Fibroblast of peridontal ligament (primary cell): ENCODE measurements at regions not wholly inside any gene's neighbourhood (a gene's known extent, or its start where the extent isn't known, plus 50 kb on each side); places are given as distances from the start of the nearest gene placed in this dataset.
A peak's percentile ranks its signal among the peaks of the same experiment; 100 is the strongest.
"Not testable (repeated sequence)": the region's sequence is repeated elsewhere in the genome, so short reads cannot be mapped to it uniquely, and the experiment has no call there.

Source experiments
- DNase-seq: peaks from one replicate; pipeline ENCODE4 v3.0.0-alpha.2; 2010; ENCODE audit errors: extremely low read depth

DNA sequence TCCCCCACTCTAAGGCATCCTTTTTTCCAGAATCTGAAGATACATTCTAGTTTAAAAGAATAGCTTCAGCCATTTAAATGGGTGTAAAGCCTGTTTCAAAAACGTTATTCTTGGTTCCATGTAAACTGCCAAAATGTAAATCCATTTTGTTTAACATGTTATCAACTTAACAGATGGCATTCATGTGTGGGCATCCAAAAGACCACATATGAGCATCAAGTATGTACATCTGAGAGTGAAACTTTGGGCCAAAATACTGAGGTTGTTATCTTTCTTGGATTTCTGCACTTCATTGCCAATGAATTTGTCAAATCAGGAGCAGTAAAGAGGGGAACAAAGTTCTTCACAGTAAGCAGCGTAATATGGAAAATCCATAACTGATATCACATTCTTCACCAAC, 395.4 kb downstream of the ZNF804A start:
- no peak for DNase-seq

DNA sequence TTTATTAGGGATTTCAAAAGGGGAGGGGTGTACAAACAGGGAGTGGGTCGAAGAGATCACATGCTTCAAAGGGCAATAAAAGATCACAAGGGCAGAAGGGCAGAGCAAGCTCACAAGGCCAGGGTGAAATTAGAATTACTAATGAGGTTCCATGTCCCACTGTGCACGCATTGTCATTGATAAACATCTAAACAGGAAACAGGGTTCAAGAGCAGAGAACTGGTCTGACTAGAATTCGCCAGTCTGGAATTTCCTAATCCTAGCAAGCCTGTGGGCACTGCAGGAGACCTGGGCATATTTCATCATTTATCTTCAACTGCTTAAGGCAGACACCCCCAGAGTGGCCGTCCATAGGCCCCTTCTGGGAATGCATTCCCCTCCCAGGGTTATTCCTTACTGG, 408.2 kb downstream of the ZNF804A start:
- DNase-seq = no peak

DNA sequence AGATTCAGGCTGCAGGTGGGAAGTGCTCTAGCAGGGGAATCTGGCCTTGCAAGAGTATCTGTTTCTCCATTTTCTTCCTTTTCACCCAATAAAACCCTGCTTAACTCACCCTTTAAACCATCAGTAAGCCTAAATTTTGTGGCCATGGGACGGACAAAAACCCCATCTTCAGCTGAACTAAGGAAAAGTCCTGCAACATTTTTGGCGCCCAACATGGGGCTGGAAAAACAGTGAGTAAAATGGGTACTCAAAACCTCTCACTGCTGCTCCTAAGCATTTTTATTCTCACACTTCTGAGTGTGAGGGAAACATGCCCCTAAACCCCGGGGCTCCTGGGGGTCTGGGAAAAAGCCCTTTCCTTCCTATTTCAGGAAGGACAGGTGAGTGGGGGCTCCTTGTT, 414.3 kb downstream of the ZNF804A start:
- DNase-seq = peak; percentile 2

DNA sequence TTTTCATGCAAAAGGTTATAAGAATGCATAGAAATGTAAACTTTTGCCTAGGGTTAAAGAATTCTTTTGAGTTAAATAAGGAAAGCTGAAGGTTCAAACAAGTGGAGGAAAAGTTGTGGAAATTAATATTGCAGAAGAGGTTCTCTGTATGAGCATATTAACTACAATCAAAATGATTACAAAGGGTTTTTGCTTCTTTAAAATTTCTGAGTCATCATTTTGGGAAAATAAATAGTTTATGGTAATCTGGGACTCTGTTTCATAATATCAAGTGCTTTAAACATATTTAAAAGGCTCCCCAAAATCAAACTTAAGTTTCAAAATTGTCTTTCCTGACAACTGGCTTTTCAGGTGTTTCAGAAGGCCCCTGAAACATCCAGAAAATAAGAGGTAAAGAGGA, 415.7 kb downstream of the ZNF804A start:
- DNase-seq = no peak

DNA sequence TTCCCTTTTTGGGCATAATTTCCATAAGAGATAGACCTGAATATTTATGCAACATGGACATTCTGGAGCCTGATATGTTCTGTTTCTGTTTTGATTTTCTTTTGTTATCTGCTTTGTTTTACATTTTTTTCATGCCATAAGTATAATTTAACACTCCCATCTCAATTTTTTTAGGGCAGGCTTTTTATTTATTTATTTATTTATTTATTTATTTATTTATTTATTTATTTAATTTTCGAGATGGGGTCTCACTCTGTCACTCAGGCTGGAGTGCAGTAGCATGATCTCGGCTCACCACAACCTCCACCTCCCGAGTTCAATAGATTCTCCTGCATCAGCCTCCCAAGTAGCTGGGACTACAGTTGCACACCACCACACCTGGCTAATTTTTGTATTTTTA, 427.6 kb downstream of the ZNF804A start:
- not testable (repeated sequence) for DNase-seq

DNA sequence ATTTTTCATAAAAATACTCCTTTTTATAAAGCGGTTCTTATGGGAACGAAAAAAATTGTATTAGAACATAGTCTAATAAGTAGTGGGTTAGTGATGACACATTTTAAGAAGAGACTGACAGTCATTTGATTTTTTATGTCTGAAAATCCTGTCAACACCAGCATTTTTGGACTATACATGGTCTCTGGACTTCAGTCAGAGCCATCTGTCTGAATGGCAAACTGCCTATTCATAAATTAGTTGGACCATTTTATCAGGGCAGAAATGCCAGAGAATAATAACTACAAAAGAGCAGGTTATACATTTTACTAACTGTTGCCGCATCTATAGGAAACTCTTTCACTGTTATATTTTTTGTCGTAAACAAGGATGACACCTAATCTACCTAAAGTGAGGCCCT, 437.6 kb downstream of the ZNF804A start:
- DNase-seq = no peak

DNA sequence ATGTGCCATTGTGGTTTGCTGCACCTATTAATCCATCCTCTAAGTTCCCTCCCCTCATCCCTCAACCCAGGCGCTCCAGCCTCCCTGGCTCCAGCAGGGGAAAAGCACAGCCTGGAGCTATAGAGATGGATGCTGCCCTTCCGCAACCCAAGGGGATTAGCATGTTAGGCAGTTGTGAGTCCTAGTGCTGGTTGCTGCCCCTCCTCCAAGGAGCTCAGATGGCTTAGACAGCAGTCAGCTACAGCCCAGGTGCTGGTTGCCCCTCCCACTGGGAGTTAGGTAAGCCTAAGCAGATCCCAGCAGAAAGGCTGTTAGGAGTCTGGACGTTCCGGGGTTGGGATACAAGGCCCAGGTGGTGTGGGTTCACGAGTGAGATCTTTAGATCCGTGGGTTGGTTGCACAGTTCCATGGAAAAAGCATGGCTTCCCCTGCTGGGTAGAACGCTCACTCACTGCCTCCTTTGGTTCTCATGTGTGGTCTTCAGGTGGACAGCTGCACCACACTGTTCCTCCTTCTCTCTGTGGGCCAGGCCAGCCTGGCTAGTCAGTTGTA, 446.1 kb downstream of the ZNF804A start:
- no peak for DNase-seq

DNA sequence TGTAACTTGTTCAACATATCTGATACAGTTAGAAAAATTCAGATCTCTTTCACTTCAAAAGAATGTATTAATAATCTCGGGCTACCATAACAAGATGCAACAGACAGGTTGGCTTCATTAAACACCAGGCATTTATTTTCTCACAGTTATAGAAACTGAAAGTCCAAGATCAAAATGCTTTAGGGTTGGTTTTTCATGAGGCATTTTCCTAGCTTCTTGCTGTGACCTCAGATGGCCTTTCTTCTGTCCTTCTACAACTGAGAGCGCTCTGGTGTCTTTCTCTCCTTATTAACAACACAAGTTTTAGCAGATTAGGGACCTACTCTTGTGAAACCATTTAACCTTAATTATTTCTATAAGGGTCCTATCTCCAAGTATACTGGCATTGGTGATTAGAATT, 452.5 kb downstream of the ZNF804A start:
- no peak for DNase-seq

DNA sequence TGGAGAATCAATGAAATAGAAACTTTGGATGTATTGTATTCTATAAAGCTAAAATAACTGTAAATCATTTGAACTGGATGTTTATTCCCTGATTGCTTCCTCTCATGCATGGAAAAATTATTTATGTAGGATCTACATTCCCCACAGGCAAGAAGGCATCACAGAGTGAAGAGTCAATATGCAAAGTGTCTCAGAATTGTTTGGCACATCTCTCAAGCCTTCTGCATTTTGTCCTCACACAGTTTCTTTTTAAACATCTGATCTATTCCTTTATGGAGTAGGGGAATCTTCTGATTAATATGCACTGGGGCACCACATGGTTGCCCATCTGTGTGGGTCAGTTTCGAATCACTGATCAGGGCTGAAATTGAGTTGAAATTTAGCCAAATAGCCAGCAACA, 465.4 kb downstream of the ZNF804A start:
- DNase-seq = no peak

DNA sequence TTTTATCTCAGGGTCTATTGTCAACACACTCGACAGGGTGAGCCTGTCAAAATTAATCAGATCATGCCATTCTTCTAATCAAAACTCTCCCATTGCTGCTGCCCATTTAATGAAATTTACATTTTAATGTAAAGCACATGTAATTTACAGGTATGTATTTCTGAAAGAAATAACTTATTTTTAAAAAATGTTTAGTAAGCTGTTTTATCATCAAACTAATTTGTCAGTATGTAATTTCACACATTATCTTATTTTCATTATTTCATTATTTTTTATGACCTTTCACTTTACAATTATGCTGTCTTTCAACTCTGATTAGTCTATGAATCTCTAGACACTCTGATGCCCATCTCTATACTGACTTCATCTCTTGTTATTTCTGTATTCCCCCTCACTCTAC, 467.8 kb downstream of the ZNF804A start:
- no peak for DNase-seq

DNA sequence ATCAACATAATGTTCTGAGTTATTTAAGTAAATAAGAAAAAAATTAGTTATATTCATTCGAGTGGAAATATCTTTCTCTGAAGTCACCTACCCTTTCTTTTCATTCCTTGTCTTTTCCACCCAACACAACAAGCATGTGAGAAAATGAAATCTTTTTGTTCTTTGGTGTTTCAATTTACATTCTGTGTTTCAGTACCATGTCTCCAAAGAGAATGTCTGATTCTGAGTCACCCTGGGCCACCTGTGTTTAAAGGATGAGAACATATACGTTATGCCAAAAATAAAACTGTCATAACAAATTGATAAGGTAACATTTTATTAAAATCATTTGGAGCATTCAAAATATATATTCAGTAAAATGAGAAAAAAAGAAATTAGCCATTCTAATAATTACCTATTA, 470.8 kb downstream of the ZNF804A start:
- DNase-seq = no peak

DNA sequence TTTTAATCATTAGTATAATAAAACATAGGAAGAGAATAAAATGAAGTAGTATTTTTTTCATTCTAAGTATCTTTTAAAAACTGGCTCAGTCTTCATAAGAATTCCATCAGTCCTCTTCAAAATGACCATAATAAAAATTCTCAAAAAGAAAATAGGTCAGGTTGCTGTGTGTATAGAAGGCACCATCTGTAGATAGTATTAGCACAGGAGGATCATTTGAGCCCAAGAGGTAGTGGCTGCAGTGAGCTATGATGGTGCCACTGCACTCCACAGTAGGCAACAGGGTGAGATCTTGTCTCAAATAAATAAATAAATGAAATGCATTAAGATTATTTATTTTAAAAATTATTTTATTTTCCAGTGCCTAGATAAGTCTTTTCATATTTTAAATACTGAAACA, 475.8 kb downstream of the ZNF804A start:
- no peak for DNase-seq

DNA sequence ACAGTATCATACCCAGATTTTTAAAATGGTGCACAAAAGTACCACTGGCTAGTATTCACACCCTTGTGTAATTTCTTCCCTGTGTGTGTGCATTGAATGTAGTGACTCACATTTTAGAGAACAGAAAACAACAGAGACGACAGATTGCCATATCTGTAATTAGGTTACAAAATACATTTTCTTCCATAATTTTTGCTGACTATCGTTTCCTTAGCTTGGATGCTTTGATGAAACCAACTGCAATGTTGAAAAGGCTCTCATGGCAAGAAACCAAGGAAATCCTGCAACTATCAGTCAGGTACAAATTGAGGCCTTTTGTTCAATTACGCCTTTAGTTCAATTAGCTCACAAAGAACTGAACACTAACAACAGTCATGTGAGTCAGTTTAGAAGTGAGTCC, 484.4 kb downstream of the ZNF804A start:
- DNase-seq = no peak

DNA sequence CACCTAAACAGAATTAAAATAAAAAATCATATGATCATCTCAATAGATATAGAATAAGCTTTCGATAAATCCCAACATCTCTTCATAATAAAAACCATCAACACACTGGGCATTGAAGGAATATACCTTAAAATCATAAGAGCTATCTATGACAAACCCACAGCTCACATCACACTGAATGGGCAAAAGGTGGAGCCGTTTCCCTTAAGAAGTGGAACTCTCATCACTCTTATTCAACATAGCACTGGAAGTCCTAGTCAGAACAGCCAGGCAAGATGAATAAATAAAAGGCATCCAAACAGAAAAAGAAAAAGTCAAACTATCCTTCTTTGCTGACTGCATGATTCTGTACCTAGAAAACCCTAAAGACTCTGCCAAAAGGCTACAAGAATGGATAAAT, 510.3 kb downstream of the ZNF804A start:
- no peak for DNase-seq

DNA sequence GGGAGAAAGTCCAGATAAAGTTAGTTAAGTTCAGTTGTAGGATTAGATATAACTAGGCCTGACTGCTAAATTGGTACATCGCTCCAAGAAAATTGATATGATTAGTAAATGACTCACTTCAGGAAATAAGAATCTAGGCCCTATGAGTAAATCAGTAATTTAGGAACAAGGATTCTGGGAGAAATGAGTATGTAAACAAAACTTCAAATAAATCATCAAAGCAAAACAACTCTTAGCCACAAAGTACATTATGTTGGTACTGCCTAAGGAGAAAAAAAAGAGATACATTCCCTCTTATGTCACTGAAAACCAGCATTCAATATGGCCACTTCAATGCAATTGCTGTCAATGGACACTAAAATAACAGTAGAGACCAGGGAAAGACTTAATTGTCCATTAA, 529.1 kb downstream of the ZNF804A start:
- peak; percentile 7 for DNase-seq

DNA sequence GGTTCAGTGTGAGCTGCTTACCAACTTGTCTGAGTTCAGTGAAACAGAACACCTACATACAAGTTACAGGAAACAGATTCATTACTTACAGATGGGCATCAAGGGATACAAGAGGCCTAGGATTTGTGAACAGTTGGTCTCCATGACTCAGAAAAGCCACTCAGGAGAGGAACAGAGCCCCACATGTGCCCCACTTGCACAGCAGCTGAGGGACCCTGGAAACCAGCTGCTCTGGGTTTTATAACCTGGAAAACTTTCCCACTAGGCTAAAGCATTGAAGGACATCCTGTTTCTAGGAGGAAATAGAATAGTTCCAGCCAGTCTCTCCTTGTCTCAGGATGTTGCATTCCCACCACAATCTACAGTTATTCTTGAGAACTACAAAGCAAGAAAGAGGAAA, 530.0 kb downstream of the ZNF804A start:
- no peak for DNase-seq

DNA sequence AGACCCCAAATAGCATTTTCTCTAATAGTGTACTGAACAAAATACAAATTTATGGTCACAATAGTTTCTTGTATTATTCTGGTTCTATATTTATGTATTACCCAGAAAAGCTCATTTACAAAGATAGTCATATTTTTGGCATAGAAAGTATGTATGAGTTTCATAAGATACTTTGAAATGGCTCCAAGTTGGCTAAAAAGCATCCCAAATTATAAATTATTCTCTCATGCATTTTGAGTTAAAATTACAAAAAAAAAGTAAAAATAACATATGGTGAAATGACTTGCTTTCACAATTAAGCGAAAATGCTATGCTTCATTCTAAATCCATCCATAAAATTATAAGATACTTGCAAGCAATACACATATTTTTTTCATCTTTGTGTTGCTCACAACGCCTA, 530.7 kb downstream of the ZNF804A start:
- DNase-seq = no peak

DNA sequence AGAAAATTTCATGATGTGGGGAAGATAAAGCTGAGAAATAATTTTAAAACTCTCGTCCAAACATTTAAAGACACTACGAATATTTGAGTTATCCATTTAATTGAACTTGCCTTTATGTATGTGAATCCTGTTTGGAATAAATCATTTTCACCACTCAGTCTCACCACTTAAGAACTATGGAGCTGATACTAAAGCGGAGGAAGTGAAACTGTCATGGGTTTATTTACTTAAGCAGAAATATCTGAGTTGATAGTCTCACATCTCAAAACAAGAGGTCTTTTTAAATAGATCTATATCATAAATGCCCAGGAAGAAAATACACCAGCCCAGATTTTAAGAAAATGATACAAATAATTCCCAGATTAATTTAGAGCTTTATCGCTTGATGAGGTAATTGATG, 532.4 kb downstream of the ZNF804A start:
- DNase-seq = no peak

DNA sequence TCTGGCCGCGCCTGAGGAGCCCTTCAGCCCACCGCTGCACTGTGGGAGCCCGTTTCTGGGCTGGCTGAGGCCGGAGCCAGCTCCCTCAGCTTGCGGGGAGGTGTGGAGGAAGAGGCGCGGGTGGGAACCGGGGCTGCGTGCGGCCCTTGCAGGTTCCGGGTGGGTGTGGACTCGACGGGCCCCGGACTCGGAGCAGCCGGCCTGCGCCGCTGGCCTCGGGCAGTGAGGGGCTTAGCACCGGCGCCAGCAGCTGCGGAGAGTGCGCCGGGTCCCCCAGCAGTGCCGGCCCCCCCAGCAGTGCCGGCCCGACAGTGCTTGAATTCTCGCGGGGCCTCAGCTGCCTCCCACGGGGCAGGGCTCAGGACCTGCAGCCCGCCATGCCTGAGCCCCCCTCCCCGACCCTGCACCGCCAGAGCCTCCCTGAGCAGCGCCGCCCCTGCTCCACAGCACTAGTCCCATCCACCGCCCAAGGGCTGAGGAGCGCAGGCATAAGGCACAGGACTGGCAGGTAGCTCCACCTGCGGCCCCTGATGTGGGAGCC, 534.2 kb downstream of the ZNF804A start:
- DNase-seq = no peak

DNA sequence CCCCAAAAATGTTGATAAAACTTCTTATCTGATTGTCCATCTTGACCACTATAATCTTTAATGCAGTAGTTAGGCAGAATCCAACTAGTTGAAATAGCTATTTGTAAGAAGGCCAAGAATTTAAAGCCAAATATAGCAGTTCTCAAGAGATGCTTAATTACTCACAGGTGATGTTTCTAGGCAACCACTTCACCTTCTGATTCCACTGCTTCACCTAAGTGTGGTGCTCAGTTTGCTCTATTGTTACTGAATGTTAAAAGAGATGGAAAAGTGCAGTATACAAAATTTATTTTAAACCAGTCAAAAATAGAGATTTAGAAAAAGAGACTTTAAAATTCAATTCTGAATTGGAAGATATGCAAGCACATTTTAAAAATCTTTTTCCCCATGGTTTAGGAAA, 539.4 kb downstream of the ZNF804A start:
- DNase-seq = no peak

DNA sequence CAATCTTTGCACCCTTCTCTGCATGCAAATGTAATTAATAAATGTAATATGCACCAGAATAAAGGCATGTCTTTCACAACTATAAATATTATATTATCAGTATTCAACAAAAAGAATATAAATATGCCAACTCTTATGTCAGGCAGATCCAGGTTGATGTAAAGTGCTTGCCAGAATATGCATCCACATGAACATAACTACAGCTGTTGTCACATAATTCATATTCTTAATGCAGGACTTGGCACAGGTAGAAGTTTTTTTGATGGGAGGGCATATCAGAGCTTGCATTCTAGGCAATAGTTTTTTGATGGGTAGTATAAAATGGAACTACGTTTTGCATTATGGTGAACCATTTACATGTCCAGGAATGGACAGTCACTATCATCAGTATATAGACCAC, 544.3 kb downstream of the ZNF804A start:
- DNase-seq = no peak

DNA sequence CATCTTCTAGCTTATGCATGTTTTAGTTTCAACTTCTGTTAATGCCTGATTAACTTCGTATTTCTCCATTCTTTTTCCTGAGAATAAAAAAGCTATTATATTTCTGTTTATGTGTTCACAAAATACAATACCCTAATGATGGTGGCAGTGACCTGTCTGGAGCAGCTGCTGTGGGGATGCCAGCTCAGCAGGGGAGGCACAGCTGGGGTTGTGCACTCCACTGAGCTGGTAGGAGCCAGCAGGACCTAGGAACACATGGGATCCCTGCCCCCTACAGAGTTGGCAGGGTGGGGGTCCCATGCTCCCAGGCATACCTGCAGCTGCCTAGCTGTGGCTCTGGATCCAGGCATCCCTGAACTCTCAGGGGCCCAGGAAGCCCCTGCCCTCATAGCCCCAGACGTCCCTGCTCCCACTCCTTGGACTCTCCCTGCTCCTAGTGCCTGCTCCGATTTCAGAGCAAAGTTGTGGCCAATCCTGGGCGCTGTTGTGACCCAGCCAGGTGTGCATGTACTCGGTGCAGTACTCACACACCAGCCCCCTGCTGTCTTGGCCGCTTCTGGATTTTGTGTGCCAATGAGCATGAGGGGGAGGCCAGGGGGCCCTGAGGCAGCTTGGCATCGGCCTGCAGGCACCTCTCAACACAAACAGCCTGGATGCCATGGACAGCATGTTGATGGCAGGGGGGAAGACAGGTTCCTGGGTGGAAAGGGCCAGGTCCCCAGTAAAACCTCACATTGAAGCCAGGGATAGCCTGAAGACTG, 546.0 kb downstream of the ZNF804A start:
- no peak for DNase-seq

DNA sequence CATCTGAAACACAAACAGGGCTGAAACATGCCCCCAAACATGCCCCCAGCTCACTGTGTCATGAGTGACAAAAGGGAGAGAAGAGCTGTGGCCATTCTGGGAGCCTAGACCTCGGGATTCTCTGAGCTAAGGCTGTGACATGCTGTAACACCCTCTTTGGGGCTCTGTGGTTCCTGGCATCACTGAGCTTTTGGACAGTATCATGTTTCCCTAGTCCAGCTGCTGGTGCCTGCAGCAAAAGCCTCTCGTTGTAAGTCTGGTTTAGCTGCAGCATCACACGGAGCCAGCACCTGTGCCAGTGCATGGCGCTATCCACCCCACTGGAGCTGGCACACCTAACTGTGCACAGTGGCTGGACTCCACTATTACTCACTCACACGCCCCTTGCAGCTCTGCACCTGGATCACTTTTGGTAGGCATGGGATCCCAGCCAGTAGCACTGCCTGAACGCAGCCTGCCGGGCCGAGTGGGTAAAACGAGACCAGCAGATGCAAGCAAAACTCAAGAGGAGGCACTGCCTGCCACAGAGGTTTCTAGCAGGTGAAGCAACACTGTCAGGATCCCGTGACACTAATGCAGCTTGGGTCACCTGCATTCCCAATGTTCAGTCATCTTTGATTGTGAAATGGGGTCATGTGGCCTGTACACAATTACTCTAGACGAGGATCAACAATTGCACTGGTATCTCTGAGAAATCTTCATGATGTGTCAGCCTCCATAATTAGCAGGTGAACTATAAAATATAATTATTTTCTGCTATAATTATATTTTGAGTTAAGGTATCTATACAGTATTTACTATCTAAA, 547.2 kb downstream of the ZNF804A start:
- DNase-seq = no peak
